ENCODE measurements at regions not wholly inside any gene's neighbourhood (a gene's known extent, or its start where the extent isn't known, plus 50 kb on each side); places are given as distances from the start of the nearest gene placed in this dataset.

DNA sequence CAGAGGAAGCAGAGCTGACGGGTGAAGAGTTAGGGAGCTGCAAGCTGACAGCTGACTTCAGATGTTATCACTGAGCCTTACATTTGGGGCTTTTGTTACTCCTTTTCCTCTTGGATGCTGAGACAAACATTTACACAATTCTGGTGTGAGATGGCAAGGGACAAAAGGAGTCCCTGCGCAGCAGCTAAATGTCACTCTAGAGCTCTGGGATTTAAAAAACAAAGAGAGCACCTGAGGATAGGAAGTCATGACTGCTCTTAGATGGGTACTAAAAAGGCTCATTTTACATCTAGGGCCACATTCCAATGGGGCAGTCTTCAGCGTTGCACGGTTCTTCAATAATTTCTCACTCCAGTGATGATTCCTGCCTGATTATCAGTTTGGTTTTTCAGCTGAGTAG, 204.5 kb downstream of the RAB38 start (continued):
- no peak for TF ChIP-seq CHD7 (IDR thresholded peaks at IDR 0.05; ENCODE audit: insufficient replicate concordance, low read length)
- TF ChIP-seq SIX5 (IDR thresholded peaks at IDR 0.05; ENCODE audit: low read depth, low read length), result no peak
- TF ChIP-seq NANOG (IDR thresholded peaks at IDR 0.05; ENCODE audit: insufficient read depth, low read depth, low read length, poor library complexity, severe bottlenecking), result no peak
- TF ChIP-seq SIRT6 (IDR thresholded peaks at IDR 0.05; ENCODE audit: low read length), result no peak
- TF ChIP-seq JUND (IDR thresholded peaks at IDR 0.05; ENCODE audit: low read length), result no peak
- TF ChIP-seq BCL11A (IDR thresholded peaks at IDR 0.05; ENCODE audit: low read depth in 2 of 2, low read length in 2 of 2), result no peak
- TF ChIP-seq RXRA (IDR thresholded peaks at IDR 0.05; ENCODE audit: insufficient read depth, low read depth, low read length), result no peak
- no peak for TF ChIP-seq SRF (IDR thresholded peaks at IDR 0.05; ENCODE audit: low read depth, low read length)
- TF ChIP-seq SUZ12 (IDR thresholded peaks at IDR 0.05; ENCODE audit: low read length), result no peak
- TF ChIP-seq, protein P1, sequence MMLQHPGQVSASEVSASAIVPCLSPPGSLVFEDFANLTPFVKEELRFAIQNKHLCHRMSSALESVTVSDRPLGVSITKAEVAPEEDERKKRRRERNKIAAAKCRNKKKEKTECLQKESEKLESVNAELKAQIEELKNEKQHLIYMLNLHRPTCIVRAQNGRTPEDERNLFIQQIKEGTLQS (IDR thresholded peaks at IDR 0.05; ENCODE audit: insufficient read depth, low read depth, low read length), result no peak
